HCT116 (cell line): ENCODE measurements at regions not wholly inside any gene's neighbourhood (a gene's known extent, or its start where the extent isn't known, plus 50 kb on each side); places are given as distances from the start of the nearest gene placed in this dataset.

ENCODE experiments used
- ATAC-seq: fragments of 200-7000 bp; cut with Tn5 transposase; 2 replicates; pipeline ENCODE4 v1.9.1; 2020; ENCODE audit warnings: mild to moderate bottlenecking, moderate library complexity
- BruUV-seq: library from RNA; stranded (reverse); fragments of 400-500 nt; replicated peaks from 2 replicates; lab custom pipeline; 2021; lab: Mats Ljungman, UMichigan
- CTCF ChIA-PET: fragments of 300-600 bp; sonication (Branson Sonifier 250); formaldehyde crosslinking; loops from one replicate; lab custom pipeline; 2021; ENCODE audit warnings: antibody characterized with exemption; lab: Charles Lee
- POLR2A ChIA-PET: fragments of 300-600, 350-600 bp; sonication (Branson Sonifier 250); formaldehyde crosslinking; loops from one replicate; lab custom pipeline; 2021; ENCODE audit warnings: antibody characterized with exemption; lab: Charles Lee
- RAD21 ChIA-PET, 2 experiments: fragments of 300-600 bp; sonication (Branson Sonifier 250); formaldehyde crosslinking; loops; one replicate each; lab custom pipeline; 2023; ENCODE audit warnings: low total read pairs in 2 of 2; ENCODE audit not compliant: uncharacterized antibody in 2 of 2, unreplicated experiment in 2 of 2, low non-redundant PET in 1 of 2; lab: Charles Lee
- DNase-seq: peaks from one replicate; pipeline ENCODE4 v3.0.0-alpha.2; 2010; ENCODE audit warnings: low read depth, low spot score
- H2AFZ ChIP-seq: fragments of 200-600 bp; shearing (Covaris generic), sonication (generic); 2 replicates; pipeline ENCODE4 v1.6.1; 2017; ENCODE audit warnings: low read depth, mixed run types, mixed read lengths, antibody characterized with exemption, low read length; ENCODE audit not compliant: poor library complexity, severe bottlenecking
- H3K27ac ChIP-seq: 2 replicates; pipeline ENCODE4 v1.5.1; 2012; ENCODE audit warnings: low read depth, low read length
- H3K27me3 ChIP-seq: fragments of 200-600 bp; sonication (generic); 2 replicates; pipeline ENCODE4 v1.6.1; 2016; ENCODE audit warnings: mixed run types, low read length, mixed read lengths; ENCODE audit not compliant: insufficient read depth
- H3K36me3 ChIP-seq, 2 experiments: fragments of 200-500 bp in 1 of 2; fragments of 200-600 bp in 1 of 2; sonication (Bioruptor generic) in 1 of 2; sonication (generic) in 1 of 2; 2 replicates each; pipeline versions ENCODE4 v1.5.1 to v1.6.1; 2014 to 2016; ENCODE audit warnings: low read length in 2 of 2, inconsistent platforms in 1 of 2, mixed read lengths in 1 of 2, mixed run types in 1 of 2; ENCODE audit not compliant: insufficient read depth in 2 of 2, control insufficient read depth in 1 of 2
- H3K4me1 ChIP-seq, 2 experiments: fragments of 200-600 bp in 1 of 2; sonication (generic) in 1 of 2; 2 replicates each; pipeline versions ENCODE4 v1.5.1 to v1.6.1; 2012 to 2017; ENCODE audit warnings: low read length in 2 of 2, inconsistent platforms in 1 of 2, mild to moderate bottlenecking in 1 of 2, mixed read lengths in 1 of 2, mixed run types in 1 of 2, moderate library complexity in 1 of 2; ENCODE audit not compliant: insufficient read depth in 2 of 2, control insufficient read depth in 1 of 2
- H3K4me2 ChIP-seq: fragments of 200-600 bp; sonication (generic); 2 replicates; pipeline ENCODE4 v1.6.1; 2017; ENCODE audit warnings: mixed run types, low read length, mixed read lengths
- H3K4me3 ChIP-seq, 2 experiments: fragments of 200-600 bp in 1 of 2; sonication (generic) in 1 of 2; replicated peaks in 1 of 2; 2 replicates each; pipeline ENCODE4 v1.5.1; 2011 to 2016; ENCODE audit warnings: low read length in 2 of 2, control low read depth in 1 of 2, low read depth in 1 of 2, mild to moderate bottlenecking in 1 of 2, mixed read lengths in 1 of 2, mixed run types in 1 of 2
- H3K79me2 ChIP-seq: fragments of 200-600 bp; sonication (generic); 2 replicates; pipeline ENCODE4 v1.6.1; 2017; ENCODE audit warnings: mild to moderate bottlenecking, mixed run types, low read length, moderate library complexity, mixed read lengths; ENCODE audit not compliant: insufficient read depth
- H3K9ac ChIP-seq: fragments of 200-600 bp; sonication (generic); 2 replicates; pipeline ENCODE4 v1.6.1; 2016; ENCODE audit warnings: low read length, mixed read lengths
- H3K9me2 ChIP-seq: fragments of 200-600 bp; sonication (generic), shearing (Covaris generic); 2 replicates; pipeline ENCODE4 v1.6.1; 2017; ENCODE audit warnings: mixed run types, mild to moderate bottlenecking, moderate library complexity; ENCODE audit not compliant: insufficient read depth
- H3K9me3 ChIP-seq, 2 experiments: fragments of 200-500 bp in 1 of 2; fragments of 200-600 bp in 1 of 2; sonication (Bioruptor generic) in 1 of 2; sonication (generic) in 1 of 2; 2 replicates each; pipeline ENCODE4 v1.6.1; 2014 to 2017; ENCODE audit warnings: low read length in 2 of 2, mixed read lengths in 2 of 2, inconsistent platforms in 1 of 2, low read depth in 1 of 2, mild to moderate bottlenecking in 1 of 2, mixed run types in 1 of 2, moderate library complexity in 1 of 2; ENCODE audit not compliant: control insufficient read depth in 1 of 2, insufficient read depth in 1 of 2
- H4K20me1 ChIP-seq: fragments of 200-600 bp; sonication (generic), shearing (Covaris generic); 2 replicates; pipeline ENCODE4 v1.6.1; 2017; ENCODE audit warnings: mixed run types, mild to moderate bottlenecking, moderate library complexity; ENCODE audit not compliant: insufficient read depth
- CBX3 ChIP-seq: IDR thresholded peaks from 2 replicates; pipeline ENCODE4 v1.6.1; 2012; ENCODE audit warnings: low read depth
- CTCF ChIP-seq, 3 experiments: fragments of 200-600 bp in 1 of 3; sonication (generic) in 1 of 3; IDR thresholded peaks in 2 of 3; conservative IDR thresholded peaks in 1 of 3; 2 replicates each; pipeline ENCODE4 v1.5.1; 2012 to 2017; ENCODE audit warnings: low read depth in 2 of 3, low read length in 2 of 3, antibody characterized with exemption in 1 of 3, borderline replicate concordance in 1 of 3, control low read depth in 1 of 3, mild to moderate bottlenecking in 1 of 3, mixed read lengths in 1 of 3, mixed run types in 1 of 3, moderate library complexity in 1 of 3; ENCODE audit not compliant: insufficient read depth in 1 of 3
- ELF1 ChIP-seq: IDR thresholded peaks from 2 replicates; pipeline ENCODE4 v1.6.1; 2012; ENCODE audit warnings: low read depth, borderline replicate concordance
- EZH2 ChIP-seq: fragments of 200-600 bp; sonication (generic); IDR thresholded peaks from 2 replicates; pipeline ENCODE4 v1.6.1; 2017; ENCODE audit warnings: antibody characterized with exemption, mixed run types
- EZH2phosphoT487 ChIP-seq: fragments of 200-600 bp; IDR thresholded peaks from 2 replicates; pipeline ENCODE4 v1.6.1; 2018; ENCODE audit warnings: antibody characterized with exemption, borderline replicate concordance
- MAX ChIP-seq: IDR thresholded peaks from 2 replicates; pipeline ENCODE4 v1.6.1; 2012
- POLR2AphosphoS5 ChIP-seq: IDR thresholded peaks from 2 replicates; pipeline ENCODE4 v1.6.1; 2011; ENCODE audit warnings: mild to moderate bottlenecking, low read depth, low read length, moderate library complexity
- REST ChIP-seq: IDR thresholded peaks from 2 replicates; pipeline ENCODE4 v1.6.1; 2012; ENCODE audit warnings: low read depth
- SIN3A ChIP-seq: IDR thresholded peaks from 2 replicates; pipeline ENCODE4 v1.6.1; 2012; ENCODE audit warnings: low read depth
- SP1 ChIP-seq: IDR thresholded peaks from 2 replicates; pipeline ENCODE4 v1.6.1; 2012; ENCODE audit warnings: low read depth
- ZBTB33 ChIP-seq: IDR thresholded peaks from 2 replicates; pipeline ENCODE4 v1.6.1; 2011; ENCODE audit warnings: mild to moderate bottlenecking, low read length, moderate library complexity; ENCODE audit not compliant: insufficient replicate concordance; ENCODE audit errors: extremely low read depth
- intact Hi-C: fragments of 100-400 bp; cut with micrococcal nuclease; formaldehyde crosslinking; loops from 2 replicates; pipeline ENCODE4 v1.10.0; 2022

- intact Hi-C loops: no loop called here
- Histone ChIP-seq H3K36me3 (no peaks in the 10 kb centered on the region), H3K9me2 (no peaks in the 10 kb centered on the region), H3K27ac (no peak overlapping the region), H3K79me2 (no peaks in the 10 kb centered on the region), H3K4me1 (peaks cover 10 to 29% of the 10 kb centered on the region in 2 experiments), H3K4me3 (no peak overlapping the region), H3K9me3 (no peaks in the 10 kb centered on the region), H2AFZ (peak overlapping the region; percentile 89), H3K4me2 (peak overlapping the region; percentile 40; the same call in 1 of the 2 replicates), H3K9ac (no peak overlapping the region), H4K20me1 (no peaks in the 10 kb centered on the region), H3K27me3 (no peaks in the 10 kb centered on the region)
- BruUV-seq: no TSS peak
- ATAC-seq: no peak
- RAD21 ChIA-PET: no interaction called here
- CTCF ChIA-PET: interaction anchor here (1.7 kb wide), 1 partner anchor 379 kb away, joined by 7 read pairs; no protein-coding TSS in a partner anchor
- DNase-seq: no peak
- POLR2A ChIA-PET: no interaction called here
- TF ChIP-seq REST (no peak), SIN3A (no peak), CTCF (IDR thresholded peaks at IDR 0.05 in 2 of 3, conservative IDR thresholded peaks at IDR 0.05 in 1 of 3; ENCODE audit: borderline replicate concordance in 1 of 3, insufficient read depth in 1 of 3, low read depth in 2 of 3, low read length in 2 of 3) (no peak), SP1 (no peak), CBX3 (no peak), EZH2 (no peak), MAX (no peak), EZH2phosphoT487 (no peak), POLR2AphosphoS5 (no peak), ELF1 (no peak), ZBTB33 (no peak)
Observed at GRCh38 chr21:33968995-33969348, 53.4 kb upstream of the ATP5PO start.
